ENCODE measurements at regions not wholly inside any gene's neighbourhood (a gene's known extent, or its start where the extent isn't known, plus 50 kb on each side); places are given as distances from the start of the nearest gene placed in this dataset.

DNA sequence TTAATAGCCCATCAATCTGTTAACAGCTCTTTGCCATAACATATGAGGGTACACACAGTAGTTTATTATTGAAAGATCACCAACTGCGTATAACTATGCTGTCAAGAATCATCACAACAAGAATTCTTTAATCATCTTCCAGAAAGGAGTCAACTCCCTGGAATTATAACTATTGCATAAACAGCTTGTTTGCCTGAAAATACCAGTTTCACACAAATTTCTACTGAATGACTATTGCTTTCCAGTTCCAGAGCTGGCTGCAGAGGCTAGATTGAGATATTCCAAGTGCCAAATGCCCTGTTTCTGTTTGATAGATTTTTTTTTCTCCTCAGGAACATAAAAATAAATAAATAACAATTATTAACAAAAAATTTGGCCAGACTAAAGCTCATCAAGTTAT is 444.7 kb downstream of the TLE1 start:
- DNase-seq = no peak

DNA sequence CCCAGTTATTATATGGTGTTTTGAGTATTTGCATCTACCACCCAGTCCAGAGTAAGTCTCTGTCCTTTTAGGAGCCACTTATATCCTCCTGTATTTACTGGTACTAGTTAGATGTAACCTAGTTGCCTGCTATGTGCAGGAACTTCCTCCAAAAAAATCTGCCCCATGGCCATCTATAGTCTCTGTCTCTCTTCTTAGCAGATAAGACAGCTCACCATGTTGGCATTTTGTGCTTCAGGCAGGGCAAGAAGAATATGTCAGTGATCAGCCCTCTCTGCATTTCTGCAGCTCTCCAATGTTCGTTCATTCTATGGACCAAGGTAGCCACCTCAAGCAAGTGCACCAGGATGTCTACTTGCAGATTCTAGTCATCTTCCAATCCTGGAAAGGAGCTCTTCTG is 446.5 kb downstream of the TLE1 start:
- DNase-seq = no peak

DNA sequence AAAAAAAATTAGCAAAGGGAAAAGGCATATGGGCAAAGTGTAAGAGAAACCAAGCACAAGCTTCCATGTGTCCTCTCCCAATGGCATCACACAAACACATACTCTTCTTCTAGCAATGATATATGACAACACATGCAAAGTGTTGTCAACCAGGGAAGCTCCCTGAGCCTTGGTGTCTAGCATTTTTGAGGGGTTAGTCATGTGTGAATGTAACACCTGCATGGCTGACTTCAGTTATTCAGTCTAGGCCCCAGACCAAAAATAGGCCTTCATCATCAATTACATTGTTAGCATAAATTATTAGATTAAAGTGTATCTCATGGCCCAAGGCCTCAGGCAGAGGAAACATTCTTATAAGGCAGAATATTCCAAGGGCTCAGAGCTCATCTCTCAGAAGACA is 450.0 kb downstream of the TLE1 start:
- no peak for DNase-seq

DNA sequence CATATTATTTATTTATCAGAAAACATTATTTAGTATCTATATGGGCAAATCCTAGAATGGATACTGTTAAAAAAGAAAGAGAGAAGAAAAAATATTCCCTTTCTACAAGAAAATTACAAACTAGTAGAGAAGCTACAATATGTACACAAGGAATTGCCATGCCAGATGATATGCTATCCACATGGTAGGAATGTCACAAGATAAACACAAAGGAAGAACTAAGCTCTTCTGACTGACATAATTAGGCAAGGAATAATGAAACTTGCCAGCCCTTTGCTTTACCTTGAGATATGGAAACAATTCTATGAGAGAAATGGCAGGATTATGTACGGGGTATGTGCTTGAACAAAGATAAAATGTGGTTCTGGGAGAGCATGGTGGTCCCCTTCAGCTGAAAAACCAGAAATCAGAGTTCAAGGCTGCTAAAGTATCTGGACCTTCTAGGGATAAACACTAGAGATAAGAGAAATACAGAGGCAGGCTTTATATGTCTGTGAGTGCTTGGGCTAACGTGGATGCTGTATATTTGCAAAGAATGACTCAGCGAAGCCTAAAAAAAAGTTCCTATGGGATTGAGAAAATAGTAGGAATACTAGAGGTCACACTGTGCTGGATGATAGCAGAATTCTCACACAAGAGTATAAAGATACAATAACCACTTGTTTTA is 451.6 kb downstream of the TLE1 start:
- DNase-seq = no peak

DNA sequence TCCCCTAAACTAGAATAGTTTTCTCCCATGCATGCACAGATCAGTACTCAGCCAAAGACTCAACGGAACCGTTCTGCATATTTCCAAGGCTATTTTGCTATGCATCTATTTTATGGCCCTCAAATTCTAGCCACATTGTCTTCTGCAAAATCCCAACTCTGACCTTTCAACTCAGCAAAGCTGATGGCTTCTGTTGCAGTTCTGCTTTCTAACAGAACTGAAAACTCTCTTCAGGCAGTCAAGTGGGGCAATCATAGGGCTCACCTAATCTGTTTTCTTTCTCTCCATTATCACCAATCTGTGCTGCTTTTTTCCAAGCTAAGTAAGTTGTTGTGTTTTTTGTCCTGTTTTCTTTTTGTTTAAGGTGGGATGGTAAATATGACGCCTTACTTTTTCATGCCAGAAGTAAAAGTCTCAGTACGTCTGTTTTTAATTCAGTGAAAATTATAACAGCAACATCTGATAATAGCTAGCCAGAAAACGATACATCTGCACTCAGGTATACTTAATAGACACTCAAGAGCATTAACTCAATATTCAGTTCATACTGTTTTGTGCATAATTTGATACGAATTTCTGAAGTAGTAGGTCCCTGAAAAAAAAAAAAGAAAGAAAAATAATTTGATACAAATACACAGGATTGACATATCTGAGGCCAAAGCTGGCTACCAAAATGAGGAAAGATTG is 454.3 kb downstream of the TLE1 start:
- peak; percentile 67 for DNase-seq

DNA sequence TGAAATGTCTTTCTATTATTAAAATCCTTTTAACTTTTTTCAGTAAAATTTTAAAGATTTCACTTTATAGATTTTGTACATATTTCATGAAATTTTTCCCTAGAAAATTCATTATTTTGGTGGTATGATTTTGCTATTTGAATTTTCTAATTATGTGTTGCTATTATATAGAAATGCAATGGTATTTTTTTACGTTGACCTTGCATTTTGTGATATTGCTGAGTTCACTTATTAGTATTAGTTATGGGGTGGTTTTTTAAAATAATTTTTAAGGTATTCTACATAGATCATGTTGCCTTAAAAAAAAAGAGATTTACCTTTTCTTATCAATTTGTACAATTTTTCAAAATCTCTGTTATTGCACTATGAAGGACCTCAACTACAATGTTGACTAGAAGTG is 458.3 kb downstream of the TLE1 start:
- no peak for DNase-seq

DNA sequence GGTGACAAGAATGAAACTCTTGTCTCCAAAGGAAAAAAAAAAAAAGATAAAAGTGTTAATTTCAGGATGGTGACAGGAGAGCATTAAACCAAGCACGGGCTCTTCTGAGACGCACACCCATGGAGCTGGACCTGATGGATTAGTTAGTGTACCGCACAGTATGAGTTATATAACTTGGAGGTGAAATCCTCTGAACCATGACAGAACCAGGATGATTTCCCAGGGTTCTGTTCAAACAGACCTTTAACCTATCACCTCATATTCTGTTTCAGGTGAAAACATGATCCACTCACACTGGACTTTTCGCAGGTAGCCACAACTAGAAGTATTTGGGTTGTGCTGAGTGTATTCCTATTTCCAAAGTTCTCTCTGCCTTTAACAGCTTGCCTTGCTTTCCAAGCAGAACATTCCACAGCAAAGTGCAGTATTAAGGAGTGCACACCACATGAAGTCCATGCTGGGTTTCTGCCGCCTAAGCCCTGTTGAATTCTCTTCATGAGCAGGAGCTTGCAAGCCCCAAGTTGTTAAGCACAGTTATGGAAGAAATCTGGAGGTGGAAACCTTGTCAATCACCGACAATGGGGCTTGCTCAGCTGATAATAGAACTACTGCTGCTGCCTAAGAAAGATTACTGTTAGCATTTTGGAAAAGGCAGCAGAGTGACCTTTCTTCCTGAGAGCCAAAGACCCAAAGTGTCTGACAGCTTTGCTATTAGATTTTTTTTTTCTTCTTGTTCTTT is 461.7 kb downstream of the TLE1 start:
- DNase-seq = no peak

DNA sequence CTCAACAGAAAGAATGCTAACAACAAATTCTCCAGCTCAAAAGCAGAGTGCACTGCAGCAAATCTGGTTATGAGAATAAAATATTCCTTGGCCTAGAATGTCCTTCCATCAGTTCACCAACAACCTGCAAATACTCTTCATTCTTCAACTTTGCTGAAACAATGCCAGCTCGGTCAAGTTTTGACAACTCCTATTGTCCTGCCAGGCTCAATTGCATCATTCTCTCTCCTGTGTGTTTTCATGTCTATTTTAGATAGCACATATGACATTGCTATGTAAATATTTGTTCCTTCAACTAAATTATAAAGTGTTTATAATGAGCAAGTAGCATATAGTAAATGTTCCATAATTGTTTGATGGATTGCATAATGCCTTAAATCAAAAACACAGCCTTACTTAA is 463.8 kb downstream of the TLE1 start:
- no peak for DNase-seq

DNA sequence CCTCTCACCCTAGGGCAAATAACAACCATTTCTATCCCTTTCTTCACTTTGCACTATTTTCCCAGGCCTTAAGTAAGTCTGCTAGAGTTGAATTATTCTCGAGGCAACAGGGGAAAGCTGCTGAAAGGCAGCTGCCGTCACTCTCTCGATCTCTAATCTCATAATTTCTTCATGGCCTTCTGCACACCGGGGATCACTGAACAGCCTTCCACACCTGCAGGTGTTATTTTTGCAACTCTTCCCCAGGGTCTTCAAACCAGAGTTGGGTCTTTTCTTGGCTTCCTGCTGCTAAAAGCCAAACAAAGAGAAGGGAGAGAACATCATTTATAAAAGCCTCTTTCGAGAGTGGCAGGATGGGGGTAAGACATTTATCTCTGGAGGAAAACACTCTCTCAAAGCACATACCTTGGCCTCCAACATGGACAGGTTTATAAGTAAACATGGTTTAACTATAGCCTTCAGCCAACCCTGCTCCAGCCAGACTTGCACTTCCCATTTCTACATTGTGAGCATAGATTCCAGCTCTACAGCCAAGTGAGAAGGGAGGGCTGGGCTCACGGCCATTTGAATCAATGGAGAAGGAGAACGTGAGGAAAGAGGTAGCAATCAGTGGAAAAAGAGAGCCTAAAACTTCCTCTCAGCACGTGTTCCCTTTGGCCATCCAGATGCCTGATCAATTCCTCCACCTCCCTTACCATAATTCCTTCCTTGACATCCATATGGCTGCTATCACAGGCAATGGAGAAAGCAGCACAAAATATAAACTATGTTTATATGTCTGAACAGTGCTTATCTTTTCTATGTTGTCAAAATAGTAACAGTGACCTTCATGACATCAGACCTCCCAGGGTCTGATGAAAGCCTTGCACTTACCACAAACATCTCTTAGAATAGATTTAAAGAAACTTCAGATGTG is 464.9 kb downstream of the TLE1 start:
- DNase-seq = peak; percentile 47

DNA sequence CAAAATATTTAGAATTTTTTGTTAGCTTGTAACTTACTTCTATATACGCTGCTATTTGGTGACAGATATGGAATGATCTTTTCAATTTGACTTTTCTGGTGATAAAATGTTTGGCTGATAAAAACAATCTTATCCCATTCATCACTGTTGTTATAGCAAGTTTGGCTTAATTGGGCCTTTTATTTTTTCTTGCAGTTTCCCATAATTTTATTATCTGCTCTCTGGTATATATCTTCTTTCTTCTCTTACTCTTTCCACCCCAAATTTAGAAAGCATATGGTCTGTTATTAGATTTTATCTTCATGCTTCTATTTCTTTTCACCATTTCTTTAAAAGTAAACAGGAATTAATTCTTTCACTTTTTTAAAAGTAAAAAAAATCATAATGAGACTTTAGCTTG is 474.4 kb downstream of the TLE1 start:
- DNase-seq = no peak

DNA sequence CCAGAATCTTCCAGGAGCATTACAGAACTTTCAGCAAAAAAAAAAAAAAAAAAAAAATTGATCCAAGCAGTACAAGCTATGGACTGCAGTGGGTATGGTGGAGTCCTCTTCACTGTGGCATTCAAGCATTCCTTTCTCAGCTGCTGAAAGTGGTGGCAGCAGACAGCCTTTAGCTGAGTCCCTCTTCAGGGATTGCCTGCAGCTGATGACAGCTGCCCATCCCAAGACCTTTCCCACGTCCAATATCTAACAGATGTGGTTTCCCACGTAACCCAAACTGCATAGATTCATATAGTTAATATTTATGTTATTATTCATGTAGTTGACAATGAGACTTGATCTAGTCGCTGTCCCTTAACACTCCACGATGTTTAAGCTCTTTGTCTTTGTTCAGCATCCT is 475.9 kb downstream of the TLE1 start:
- DNase-seq = no peak

DNA sequence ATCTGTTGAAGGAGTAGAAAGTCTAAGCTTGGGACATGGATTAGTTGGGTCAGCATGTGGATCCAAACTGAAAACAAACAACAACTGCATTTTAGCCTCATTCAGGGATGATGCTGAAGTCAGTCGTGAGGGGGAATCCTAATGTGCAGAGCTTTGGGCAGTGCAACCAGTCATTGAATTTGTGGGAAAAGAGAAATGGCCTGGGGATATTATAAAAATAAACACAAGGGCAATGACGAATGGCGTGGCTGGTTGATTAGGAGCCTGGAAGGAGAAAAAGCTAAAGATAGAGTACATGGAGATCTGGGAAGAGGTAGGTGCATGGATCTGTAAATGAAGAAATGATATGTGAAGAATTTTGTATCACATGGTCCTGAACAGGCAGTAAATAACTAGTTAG is 477.6 kb downstream of the TLE1 start:
- DNase-seq = no peak

DNA sequence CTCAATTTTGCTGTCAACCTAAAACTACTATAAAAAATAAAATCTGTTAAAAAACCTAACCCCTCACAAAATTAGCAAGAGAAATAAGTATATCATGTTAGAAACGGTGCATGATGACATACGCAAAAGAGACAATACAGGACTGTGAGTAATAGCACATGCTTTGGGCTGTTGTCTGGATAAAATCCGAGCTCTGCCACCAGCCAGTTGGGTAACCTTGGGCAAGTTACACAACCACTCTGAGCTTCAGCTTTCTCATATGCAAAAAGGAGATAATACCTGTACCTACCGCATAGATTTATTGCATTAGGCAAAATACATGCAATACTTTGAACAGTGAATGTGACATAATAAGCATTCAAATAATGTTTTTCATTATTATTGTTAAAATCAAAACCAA is 481.7 kb downstream of the TLE1 start:
- DNase-seq = no peak

DNA sequence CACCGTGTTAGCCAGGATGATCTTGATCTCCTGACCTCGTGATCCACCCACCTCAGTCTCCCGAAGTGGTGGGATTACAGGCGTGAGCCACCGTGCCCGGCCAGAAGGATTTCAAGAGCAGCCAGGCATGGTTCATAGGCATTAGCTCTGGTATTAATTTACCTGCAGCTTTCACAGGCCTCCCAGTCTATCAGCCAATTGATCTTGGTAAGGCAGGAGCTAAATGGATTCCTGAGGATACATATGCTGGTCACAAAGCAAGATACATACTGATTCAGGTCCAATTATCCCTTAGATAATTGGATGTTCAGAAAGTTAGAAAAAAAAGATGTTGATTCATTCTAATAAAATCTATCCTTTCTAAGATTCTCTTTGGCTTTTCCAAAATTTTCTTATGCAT is 487.1 kb downstream of the TLE1 start:
- DNase-seq = no peak

DNA sequence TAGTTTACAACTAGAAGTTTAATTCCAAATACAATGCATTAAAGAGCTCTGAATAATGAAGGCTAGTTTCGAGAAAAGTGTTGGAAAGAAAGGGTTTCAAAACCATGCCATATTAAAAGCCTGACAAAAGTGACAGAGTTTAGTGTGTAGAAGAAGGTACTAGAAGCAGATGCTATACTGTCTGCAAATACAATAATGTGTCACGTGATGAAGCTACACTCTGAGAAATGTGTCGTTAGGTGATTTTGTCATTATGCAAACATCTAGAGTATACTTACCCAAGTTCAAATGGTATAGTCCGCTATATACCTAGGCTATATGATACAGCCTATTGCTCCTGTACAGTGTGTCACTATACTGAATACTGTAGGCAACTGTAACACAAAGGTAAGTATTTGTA is 494.1 kb downstream of the TLE1 start:
- no peak for DNase-seq

DNA sequence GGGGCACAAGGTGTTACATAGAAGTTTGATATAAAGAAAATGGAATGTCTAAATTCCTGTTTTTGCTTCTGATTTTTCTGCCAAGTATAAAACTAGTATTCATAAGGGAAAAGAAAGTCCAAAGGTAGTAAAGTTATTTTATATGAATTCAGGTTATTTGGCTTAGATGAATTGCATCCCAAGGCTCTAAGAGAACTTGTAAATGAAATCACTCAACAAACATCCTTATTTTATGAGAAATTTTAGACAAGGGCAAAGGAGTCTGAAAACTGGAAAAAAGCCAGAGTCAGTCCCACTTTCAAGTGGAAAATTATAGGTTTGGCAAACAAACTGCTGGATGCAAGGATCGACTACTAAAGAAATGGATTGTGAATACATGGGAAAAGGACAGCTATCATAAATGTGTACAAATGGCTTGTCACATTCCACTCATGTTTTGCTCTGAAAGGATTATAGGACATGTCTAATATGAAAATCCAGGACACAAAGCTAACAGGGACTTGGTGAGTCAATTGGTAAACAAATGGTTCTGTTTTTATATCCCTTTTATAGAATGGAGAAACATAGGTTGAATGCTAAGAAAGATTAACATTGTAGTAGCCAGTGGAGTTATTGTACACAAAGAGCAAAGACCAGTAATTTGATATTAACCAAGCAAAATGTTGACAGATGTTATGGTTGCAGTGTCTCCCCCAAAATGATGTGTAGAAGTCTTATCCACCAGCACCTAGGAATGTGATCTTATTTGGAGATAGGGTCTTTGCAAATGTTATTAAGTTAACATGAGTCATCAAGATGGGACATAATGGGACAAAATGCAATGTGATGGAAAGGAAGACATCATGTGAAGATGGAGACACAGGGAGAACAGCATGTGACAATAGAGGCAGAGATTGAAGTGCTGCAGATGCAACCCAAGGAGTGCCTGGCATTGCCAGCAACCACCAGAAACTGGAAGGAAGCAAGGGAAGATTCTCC is 495.7 kb downstream of the TLE1 start:
- DNase-seq = no peak

DNA sequence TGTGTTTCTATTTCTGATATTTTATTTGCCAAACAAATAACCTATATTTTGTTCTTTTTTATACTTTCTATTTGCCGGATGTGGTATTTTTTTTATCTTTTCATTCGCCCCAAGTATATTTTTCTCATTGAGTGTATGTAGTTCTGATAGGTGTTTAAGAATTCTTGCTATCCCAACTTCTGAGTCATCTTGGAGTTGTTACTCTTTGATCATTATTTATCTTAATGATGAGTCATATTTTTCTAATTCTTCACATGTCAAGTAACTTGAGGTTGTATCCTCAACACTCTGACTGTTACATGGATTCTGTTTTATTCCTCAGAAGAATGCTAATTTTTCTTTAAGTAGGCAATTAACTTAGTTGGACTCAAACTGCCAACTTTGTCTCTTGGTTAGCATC is 498.1 kb downstream of the TLE1 start:
- DNase-seq = no peak

DNA sequence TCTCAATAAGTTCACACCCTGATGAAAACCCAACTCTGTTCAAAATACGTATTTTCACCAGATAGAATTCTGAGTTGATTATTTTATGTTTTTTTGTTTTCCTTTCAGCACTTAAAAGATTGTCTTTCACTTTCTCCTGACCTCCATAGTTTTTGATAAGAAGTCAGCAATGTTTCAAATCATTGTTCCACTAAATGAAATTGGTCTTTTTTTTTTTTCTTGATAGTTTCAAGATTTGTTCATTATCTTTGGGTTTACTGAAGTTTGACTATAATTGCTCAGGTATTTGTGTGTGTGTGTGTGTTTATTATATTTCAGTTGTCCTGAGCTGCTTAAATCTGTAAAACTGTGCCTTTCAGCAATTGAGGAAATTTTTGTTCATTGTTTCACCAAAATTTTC is 498.7 kb downstream of the TLE1 start:
- DNase-seq = no peak

DNA sequence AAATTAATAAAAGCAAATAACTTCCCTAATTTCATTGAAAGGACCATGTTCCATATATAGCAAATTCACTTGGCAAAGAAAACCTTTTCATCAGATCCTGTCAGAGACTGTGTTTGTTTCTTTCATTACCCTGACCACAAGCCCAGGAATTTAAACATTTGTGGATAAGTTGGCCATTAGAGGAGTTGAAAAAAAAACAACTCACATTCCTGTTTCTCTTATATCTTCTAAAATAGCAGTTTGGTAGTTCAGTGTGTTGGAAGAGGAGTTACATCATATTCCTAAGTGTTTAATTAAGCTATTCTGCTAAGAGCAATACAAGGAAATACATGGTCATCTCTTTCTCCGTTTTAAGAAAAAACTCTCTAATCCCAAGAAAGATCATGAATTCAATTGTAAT is 505.6 kb downstream of the TLE1 start:
- DNase-seq = no peak

DNA sequence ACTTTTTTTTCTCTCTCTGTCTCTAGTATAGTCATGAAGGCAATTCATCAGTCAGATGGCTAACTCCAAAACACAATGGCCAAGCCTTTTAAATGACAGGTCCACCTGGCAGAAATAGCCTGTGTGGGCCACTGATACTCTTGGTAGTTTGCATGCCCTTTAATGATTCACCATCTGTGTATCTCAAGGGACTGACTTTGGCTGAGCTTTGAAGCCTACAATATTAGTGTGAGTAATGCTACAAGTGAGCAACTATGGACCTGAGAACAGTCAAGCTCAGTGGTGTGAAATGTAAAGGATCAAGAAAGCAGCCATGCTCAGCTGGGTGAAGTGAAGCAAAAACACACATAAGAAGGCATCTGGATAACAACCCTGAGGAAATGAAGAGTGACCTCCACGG is 506.9 kb downstream of the TLE1 start:
- DNase-seq = no peak

DNA sequence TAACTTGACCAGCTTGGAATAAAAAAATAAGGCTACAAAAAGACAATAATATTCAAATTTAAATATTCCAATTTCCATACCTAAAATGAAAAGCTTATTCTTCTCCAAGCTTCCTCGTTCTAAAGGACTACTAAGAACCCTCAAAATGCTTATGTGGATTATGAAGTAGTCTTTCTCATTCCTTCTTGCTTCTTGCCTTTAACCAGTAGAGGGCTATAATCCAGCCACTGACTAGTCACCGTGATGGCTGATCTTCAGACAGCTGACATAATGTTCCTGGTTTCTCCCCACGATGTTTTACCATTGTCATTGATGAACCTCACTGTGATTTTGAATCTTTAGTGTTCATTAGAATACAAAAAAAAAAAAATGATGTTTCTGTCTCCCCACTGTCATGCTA is 515.3 kb downstream of the TLE1 start:
- DNase-seq = no peak

DNA sequence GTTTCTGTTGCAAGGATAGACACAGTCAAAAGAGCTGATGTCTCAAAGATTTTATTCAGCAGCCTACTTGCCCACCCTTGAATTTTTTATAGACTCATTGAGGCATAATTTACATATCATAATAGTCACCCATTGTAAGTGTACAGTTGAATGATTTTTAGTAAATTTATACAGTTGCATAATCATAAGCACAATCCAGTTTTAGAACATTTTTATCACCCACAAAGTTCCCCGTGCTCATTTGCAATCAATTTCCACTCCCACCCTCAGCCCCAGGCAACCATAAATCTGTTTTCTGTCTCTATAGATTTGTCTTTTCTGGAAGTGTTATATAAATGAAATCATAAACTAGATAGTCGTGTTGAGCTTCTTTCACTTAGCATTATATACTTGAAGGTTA is 517.7 kb downstream of the TLE1 start:
- no peak for DNase-seq

All from MV-4-11 (cell line).